ENCODE measurements at regions not wholly inside any gene's neighbourhood (a gene's known extent, or its start where the extent isn't known, plus 50 kb on each side); places are given as distances from the start of the nearest gene placed in this dataset.

GRCh38 chr6:6941201-6941600 is 166.6 kb upstream of the RREB1 start:
- H3K9me2 ChIP-seq = no peaks in the 10 kb centered on the region
- no peaks in the 10 kb centered on the region for H3K4me1 ChIP-seq (ENCODE audit: control insufficient read depth in 1 of 2, insufficient read depth in 2 of 2, low read depth in 1 of 2, low read length in 1 of 2)
- ChIA-PET POLR2A (interaction anchor here (0.6 kb wide), 1 partner anchor 11 kb away, joined by 3 read pairs; no protein-coding TSS in a partner anchor), CTCF (no interaction called here)
- DNase-seq = no peak
- H3K4me2 ChIP-seq = no peak overlapping the region
- no peaks in the 10 kb centered on the region for H3K9me3 ChIP-seq
- no peaks in the 10 kb centered on the region for H3K79me2 ChIP-seq (ENCODE audit: insufficient read depth)
- H3K9ac ChIP-seq = no peak overlapping the region
- H4K20me1 ChIP-seq (ENCODE audit: insufficient read depth) = no peaks in the 10 kb centered on the region
- H3F3A ChIP-seq (replicated peaks; ENCODE audit: insufficient read depth) = no peaks in the 10 kb centered on the region
- WGBS (ENCODE audit: low lambda C conversion rate) = 54% methylated on average over 8 of the region's 8 CpGs
- TF ChIP-seq USF2 (IDR thresholded peaks at IDR 0.05; ENCODE audit: borderline replicate concordance, low read depth, low read length) (no peak), REST (IDR thresholded peaks at IDR 0.05; ENCODE audit: low read depth, low read length) (no peak), GATA2 (CRISPR knock-in tag; IDR thresholded peaks at IDR 0.05) (no peak), RCOR1 (IDR thresholded peaks at IDR 0.05; ENCODE audit: low read length) (no peak), FOSL2 (IDR thresholded peaks at IDR 0.05; ENCODE audit: borderline replicate concordance, low read depth) (no peak), FOXJ3 (CRISPR knock-in tag; IDR thresholded peaks at IDR 0.05) (no peak), EZH2phosphoT487 (IDR thresholded peaks at IDR 0.05; ENCODE audit: borderline replicate concordance, low read depth) (no peak)
- H2AFZ ChIP-seq (ENCODE audit: low read depth) = no peak overlapping the region
- no peaks in the 10 kb centered on the region for H3K36me3 ChIP-seq (replicated peaks in 1 of 2; ENCODE audit: control insufficient read depth in 1 of 2, insufficient read depth in 2 of 2, low read length in 1 of 2)
- no peak overlapping the region for H3K4me3 ChIP-seq (ENCODE audit: low read depth in 2 of 2, low read length in 1 of 2)
- H3K27ac ChIP-seq (ENCODE audit: low read depth in 2 of 2, low read length in 1 of 2) = no peak overlapping the region
- no peaks in the 10 kb centered on the region; the same call in 1 of the 2 replicates for H3K27me3 ChIP-seq (ENCODE audit: insufficient read depth)

GRCh38 chr6:6942091-6942490 is 165.7 kb upstream of the RREB1 start:
- Histone ChIP-seq H3K9me3 (no peaks in the 10 kb centered on the region), H3K4me2 (no peak overlapping the region), H3K9me2 (no peaks in the 10 kb centered on the region), H3K79me2 (ENCODE audit: insufficient read depth) (no peaks in the 10 kb centered on the region), H3K27ac (ENCODE audit: low read depth in 2 of 2, low read length in 1 of 2) (no peak overlapping the region), H3K9ac (no peak overlapping the region), H3K36me3 (replicated peaks in 1 of 2; ENCODE audit: control insufficient read depth in 1 of 2, insufficient read depth in 2 of 2, low read length in 1 of 2) (no peaks in the 10 kb centered on the region), H3K4me1 (ENCODE audit: control insufficient read depth in 1 of 2, insufficient read depth in 2 of 2, low read depth in 1 of 2, low read length in 1 of 2) (no peaks in the 10 kb centered on the region), H3K4me3 (ENCODE audit: low read depth in 2 of 2, low read length in 1 of 2) (no peak overlapping the region), H4K20me1 (ENCODE audit: insufficient read depth) (no peaks in the 10 kb centered on the region), H3K27me3 (ENCODE audit: insufficient read depth) (no peaks in the 10 kb centered on the region), H3F3A (replicated peaks; ENCODE audit: insufficient read depth) (no peaks in the 10 kb centered on the region), H2AFZ (ENCODE audit: low read depth) (no peak overlapping the region)
- TF ChIP-seq MEF2A (IDR thresholded peaks at IDR 0.05; ENCODE audit: borderline replicate concordance, low read depth) = no peak
- TF ChIP-seq TCF12 (IDR thresholded peaks at IDR 0.05) = no peak
- TF ChIP-seq USF1 (IDR thresholded peaks at IDR 0.05; ENCODE audit: borderline replicate concordance, low read depth) = no peak
- TF ChIP-seq SIN3A (IDR thresholded peaks at IDR 0.05; ENCODE audit: borderline replicate concordance, low read depth, low read length) = no peak
- no peak for TF ChIP-seq CHD2 (IDR thresholded peaks at IDR 0.05; ENCODE audit: low read length, partially characterized antibody)
- TF ChIP-seq NFIC (IDR thresholded peaks at IDR 0.05; ENCODE audit: borderline replicate concordance) = no peak
- no peak for TF ChIP-seq FOSL2 (IDR thresholded peaks at IDR 0.05; ENCODE audit: borderline replicate concordance, low read depth)
- no peak for TF ChIP-seq RAD21 (IDR thresholded peaks at IDR 0.05; ENCODE audit: low read length)
- TF ChIP-seq EZH2phosphoT487 (IDR thresholded peaks at IDR 0.05; ENCODE audit: borderline replicate concordance, low read depth) = no peak
- TF ChIP-seq FOXM1 (IDR thresholded peaks at IDR 0.05; ENCODE audit: low read depth) = no peak
- TF ChIP-seq RCOR1 (IDR thresholded peaks at IDR 0.05; ENCODE audit: low read length) = no peak
- CTCF ChIA-PET = no interaction called here
- WGBS (ENCODE audit: low lambda C conversion rate) = 20% methylated on average over 3 of the region's 3 CpGs
- no peak for DNase-seq
- POLR2A ChIA-PET = no interaction called here

All from SK-N-SH (cell line).